Activated naive CD4-positive, alpha-beta T cell treated with Interleukin-2 at 50 U/mL for 16 hours (primary cell): ENCODE measurements at regions not wholly inside any gene's neighbourhood (a gene's known extent, or its start where the extent isn't known, plus 50 kb on each side); places are given as distances from the start of the nearest gene placed in this dataset.

Experiments
- DNase-seq: peaks from one replicate; pipeline ENCODE4 v3.0.0-alpha.2; 2020

- DNase-seq = no peak
Measured at GRCh38 chr13:44260336-44260735, 113.3 kb upstream of the SERP2 start.

- DNase-seq = no peak
Measured at GRCh38 chr13:44263751-44264620, 109.6 kb upstream of the SERP2 start.

GRCh38 chr13:44266305-44266704 lies 107.3 kb upstream of the SERP2 start:
- no peak for DNase-seq

DNA sequence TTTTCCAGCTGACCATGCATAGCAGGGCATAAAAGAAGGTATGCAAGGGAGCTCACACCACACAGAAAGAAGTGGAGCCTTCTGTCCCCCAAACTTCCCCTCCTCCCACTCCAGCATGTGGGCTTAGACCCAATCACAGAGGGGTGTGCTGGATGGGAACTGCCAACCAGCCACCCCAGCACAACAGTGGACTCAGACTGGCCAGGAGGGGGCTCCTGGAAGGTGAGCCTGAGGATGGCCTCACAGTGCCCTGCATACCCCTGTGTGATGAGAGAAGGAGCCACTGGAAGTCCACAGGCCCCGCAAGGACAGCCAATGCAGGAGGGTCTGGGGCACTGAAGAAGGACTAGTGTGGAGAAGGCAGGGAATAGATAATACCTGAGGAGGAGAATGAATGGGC lies 106.9 kb upstream of the SERP2 start:
- no peak for DNase-seq

- no peak for DNase-seq
Measured at GRCh38 chr13:44267203-44267602, 106.4 kb upstream of the SERP2 start.

GRCh38 chr13:44267980-44268379 lies 105.6 kb upstream of the SERP2 start:
- DNase-seq = no peak

GRCh38 chr13:44268980-44269379 lies 104.6 kb upstream of the SERP2 start:
- DNase-seq = no peak

GRCh38 chr13:44270150-44270549 lies 103.5 kb upstream of the SERP2 start:
- no peak for DNase-seq

GRCh38 chr13:44271031-44271455 lies 102.6 kb upstream of the SERP2 start:
- DNase-seq = no peak

- no peak for DNase-seq
Measured at GRCh38 chr13:44271473-44271872, 102.2 kb upstream of the SERP2 start.

DNA sequence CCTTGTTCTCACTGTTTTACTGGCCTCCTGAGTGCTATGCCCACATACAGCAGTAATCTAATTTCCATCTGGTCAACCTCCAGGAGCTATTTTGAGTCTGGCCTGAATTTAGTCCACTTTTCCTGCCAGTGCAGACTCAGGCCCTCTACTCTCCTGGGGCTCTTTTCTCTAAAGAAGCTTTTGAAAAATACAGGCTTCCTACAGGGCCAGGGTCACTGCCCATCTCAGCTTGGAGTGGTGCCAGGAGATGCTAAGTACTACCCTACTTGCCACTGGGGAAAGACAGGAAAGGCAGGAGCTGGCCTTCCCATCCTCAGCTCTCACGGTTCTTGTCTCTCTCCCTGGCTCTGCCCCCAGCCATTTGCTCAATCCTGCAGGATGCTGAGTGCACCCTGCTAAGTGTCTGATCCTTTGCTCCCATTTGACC lies 101.7 kb upstream of the SERP2 start:
- no peak for DNase-seq

GRCh38 chr13:44272692-44273091 lies 100.9 kb upstream of the SERP2 start:
- DNase-seq = no peak

DNA sequence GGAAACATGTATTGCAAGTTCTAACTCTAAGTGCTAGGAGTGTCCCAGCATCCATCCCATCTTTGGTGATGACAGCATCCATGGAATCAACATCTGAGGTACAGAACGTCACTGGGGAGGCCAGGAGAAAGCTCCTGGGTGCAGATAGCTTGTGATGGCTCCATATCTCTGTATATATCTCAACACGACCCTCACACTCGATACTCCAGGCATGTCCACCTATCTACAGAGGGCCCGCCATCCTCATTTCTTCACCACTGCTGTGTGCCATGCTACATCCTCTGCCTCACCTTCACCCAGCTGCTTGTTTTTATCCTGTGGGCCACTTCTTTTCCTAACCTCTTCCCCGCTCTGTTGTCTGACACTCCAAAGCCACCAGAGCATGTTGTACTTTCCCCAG lies 100.4 kb upstream of the SERP2 start:
- no peak for DNase-seq

GRCh38 chr13:44273991-44274770 lies 99.4 kb upstream of the SERP2 start:
- DNase-seq = no peak

- no peak for DNase-seq
Measured at GRCh38 chr13:44274771-44275205, 98.8 kb upstream of the SERP2 start.

GRCh38 chr13:44275381-44275780 lies 98.2 kb upstream of the SERP2 start:
- no peak for DNase-seq

DNA sequence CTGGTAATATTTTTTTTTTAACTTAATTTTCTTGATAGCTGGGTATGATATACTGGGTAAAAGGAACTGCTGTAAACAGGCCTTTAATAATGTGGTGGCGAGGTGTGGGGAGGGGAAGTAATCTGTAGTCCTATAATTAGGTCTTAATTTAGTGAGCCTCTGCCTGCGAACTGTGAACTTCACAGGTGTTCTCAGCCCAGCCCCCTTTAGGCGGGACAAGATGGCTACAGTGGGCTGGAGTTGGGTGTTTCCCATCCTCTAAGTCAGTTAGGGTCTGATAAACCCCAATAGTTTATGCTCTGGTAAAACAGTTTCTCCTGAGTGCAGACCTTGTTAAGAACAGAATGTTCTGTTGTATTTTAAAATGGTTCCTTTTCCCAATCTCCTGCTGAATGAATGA lies 97.6 kb upstream of the SERP2 start:
- DNase-seq = no peak

DNA sequence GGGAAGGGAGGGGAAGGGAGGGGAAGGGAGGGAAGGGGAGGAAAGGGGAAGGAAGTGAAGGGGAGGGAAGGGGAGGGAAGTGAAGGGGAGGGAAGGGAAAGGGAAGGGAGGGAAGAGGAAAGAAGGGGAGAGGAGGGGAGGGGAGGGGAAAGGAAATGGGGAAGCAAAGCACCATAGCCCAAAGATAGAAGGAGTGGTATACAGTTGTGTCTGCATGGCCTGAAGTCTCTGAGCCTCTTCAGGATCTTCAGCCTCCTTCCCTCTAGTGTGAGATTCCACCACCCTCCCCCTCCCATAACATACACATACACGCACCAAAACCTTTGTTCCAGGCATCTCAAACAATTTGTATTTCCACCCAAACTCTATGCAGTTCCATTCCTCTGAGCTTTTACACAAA lies 96.2 kb upstream of the SERP2 start:
- no peak for DNase-seq

DNA sequence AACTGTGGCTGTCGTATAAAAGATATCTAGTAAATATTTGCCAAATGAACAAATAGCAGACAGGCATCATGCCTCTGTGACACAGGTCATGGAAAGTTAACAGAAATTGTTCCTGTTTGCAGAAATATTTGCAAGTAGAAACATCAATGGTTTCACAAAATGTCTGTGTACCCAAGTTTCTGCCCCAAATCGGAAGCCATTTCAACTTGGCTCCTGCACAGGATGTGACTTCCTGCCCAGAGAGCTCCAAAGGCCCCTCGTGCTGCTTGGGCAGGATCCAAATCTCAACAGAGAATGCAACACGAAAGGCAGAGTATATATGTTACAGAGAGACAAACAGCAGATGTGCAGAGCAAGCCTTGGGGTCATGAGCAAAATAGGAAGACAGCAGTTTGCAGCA lies 95.5 kb upstream of the SERP2 start:
- no peak for DNase-seq

- no peak for DNase-seq
Measured at GRCh38 chr13:44280456-44280855, 93.2 kb upstream of the SERP2 start.

GRCh38 chr13:44281252-44282000 lies 92.2 kb upstream of the SERP2 start:
- no peak for DNase-seq

GRCh38 chr13:44283600-44283999 lies 90.0 kb upstream of the SERP2 start:
- DNase-seq = no peak

DNA sequence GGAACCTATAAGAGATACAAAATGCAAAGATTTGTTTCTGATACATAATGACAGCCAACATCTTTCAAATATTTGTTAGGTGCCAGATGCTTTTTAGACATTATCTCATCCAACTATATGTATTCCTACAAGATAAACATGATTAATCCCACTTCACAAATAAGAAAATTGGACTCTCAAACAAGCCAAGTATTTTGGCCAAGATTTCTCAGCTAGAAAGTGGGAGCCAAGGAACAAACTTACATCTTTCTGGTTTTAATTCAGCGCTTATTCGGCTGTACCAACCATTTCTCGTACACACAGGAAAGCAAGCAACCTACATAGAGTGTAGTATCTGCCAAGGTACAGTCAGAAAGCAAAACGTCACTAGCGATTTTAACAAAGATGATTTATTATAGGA lies 85.7 kb upstream of the SERP2 start:
- no peak for DNase-seq
